Neural progenitor cell (in vitro differentiated cells): ENCODE measurements at regions not wholly inside any gene's neighbourhood (a gene's known extent, or its start where the extent isn't known, plus 50 kb on each side); places are given as distances from the start of the nearest gene placed in this dataset.

Experiments
- DNase-seq: peaks from one replicate; pipeline ENCODE4 v3.0.0-alpha.2; 2016; ENCODE audit warnings: low spot score
- H2AFZ ChIP-seq: fragments of 200-600 bp; sonication (generic); replicated peaks from 2 replicates; pipeline ENCODE4 v1.6.1; 2016; ENCODE audit warnings: antibody characterized with exemption
- H3F3A ChIP-seq: fragments of 200-600 bp; sonication (generic); 2 replicates; pipeline ENCODE4 v1.6.1; 2016; ENCODE audit warnings: antibody characterized with exemption, low read depth
- H3K27ac ChIP-seq: fragments of 200-600 bp; sonication (generic); 2 replicates; pipeline ENCODE4 v1.5.1; 2016; ENCODE audit warnings: mild to moderate bottlenecking
- H3K27me3 ChIP-seq: fragments of 200-600 bp; sonication (generic); 2 replicates; pipeline ENCODE4 v1.6.1; 2016; ENCODE audit warnings: mild to moderate bottlenecking, moderate library complexity
- H3K36me3 ChIP-seq: fragments of 200-600 bp; sonication (generic); 2 replicates; pipeline ENCODE4 v1.5.1; 2016
- H3K4me1 ChIP-seq: fragments of 200-600 bp; sonication (generic); 2 replicates; pipeline ENCODE4 v1.6.1; 2016; ENCODE audit warnings: mixed run types
- H3K4me2 ChIP-seq: fragments of 200-600 bp; sonication (generic); 2 replicates; pipeline ENCODE4 v1.6.1; 2016
- H3K4me3 ChIP-seq: fragments of 200-600 bp; sonication (generic); 2 replicates; pipeline ENCODE4 v1.5.1; 2016
- H3K79me2 ChIP-seq: fragments of 200-600 bp; sonication (generic); 2 replicates; pipeline ENCODE4 v1.6.1; 2016; ENCODE audit warnings: low read depth
- H3K9ac ChIP-seq: fragments of 200-600 bp; sonication (generic); 2 replicates; pipeline ENCODE4 v1.6.1; 2016
- H3K9me3 ChIP-seq: fragments of 200-600 bp; sonication (generic); 2 replicates; pipeline ENCODE4 v1.5.1; 2016; ENCODE audit warnings: low read depth
- H4K20me1 ChIP-seq: fragments of 200-600 bp; sonication (generic); 2 replicates; pipeline ENCODE4 v1.6.1; 2016; ENCODE audit warnings: low read depth
- H3K27ac Mint-ChIP-seq: 3 replicates; pipeline ENCODE4 v1.8.0; 2021; ENCODE audit warnings: mixed read lengths
- H3K27me3 Mint-ChIP-seq: 2 replicates; pipeline ENCODE4 v1.8.0; 2022; ENCODE audit warnings: low read depth, mild to moderate bottlenecking, inconsistent platforms, moderate library complexity, mixed read lengths; ENCODE audit not compliant: insufficient read depth
- H3K36me3 Mint-ChIP-seq: 3 replicates; pipeline ENCODE4 v1.8.0; 2021; ENCODE audit warnings: mixed read lengths
- H3K4me1 Mint-ChIP-seq: 3 replicates; pipeline ENCODE4 v1.8.0; 2021; ENCODE audit warnings: mixed read lengths
- H3K4me3 Mint-ChIP-seq: 3 replicates; pipeline ENCODE4 v1.8.0; 2021; ENCODE audit warnings: mild to moderate bottlenecking, moderate library complexity, mixed read lengths
- H3K9me3 Mint-ChIP-seq: 3 replicates; pipeline ENCODE4 v1.8.0; 2020; ENCODE audit warnings: mixed read lengths
- EZH2 ChIP-seq: fragments of 200-600 bp; sonication (generic); IDR thresholded peaks from 2 replicates; pipeline ENCODE4 v1.6.1; 2017; ENCODE audit warnings: antibody characterized with exemption, mild to moderate bottlenecking, moderate library complexity
- EZH2phosphoT487 ChIP-seq: fragments of 200-600 bp; sonication (generic); IDR thresholded peaks from 2 replicates; pipeline ENCODE4 v1.6.1; 2017; ENCODE audit warnings: antibody characterized with exemption
- TF ChIP-seq, protein P1 (sequence below): fragments of 200-600 bp; sonication (generic); IDR thresholded peaks from 2 replicates; pipeline ENCODE4 v1.5.1; 2017; ENCODE audit warnings: antibody characterized with exemption, mild to moderate bottlenecking

DNA sequence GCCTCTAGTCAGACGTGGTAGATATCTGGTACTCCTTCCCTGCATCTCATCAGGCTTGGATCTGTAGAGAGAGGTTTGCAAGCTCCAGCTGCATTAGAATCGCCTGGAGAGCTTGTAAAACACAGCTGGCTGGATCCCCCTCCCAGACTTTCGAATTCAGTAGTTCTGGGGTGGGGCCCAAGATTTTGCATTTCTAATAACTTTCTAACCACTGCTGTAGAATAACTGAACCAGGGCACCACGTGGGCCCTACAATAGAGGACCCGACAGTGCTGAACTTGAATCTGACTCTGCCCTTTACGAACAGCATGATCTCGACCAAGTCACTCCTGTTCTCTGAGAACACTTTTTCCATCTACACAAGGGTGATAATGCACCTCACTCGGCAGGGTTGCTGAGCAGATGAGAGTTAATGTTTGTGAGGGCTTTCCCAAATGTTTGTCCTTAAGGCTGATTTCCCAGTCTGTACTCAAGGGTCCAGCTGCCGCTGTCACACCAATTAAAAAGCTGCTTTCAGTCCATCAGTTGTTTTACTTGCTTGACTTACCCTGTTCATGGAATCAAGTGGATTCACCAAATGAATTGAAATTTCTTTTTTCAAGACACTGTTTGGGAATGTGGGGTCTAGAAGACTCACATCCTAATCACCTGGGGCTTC lies 86.6 kb upstream of the SLC24A4 start:
- TF ChIP-seq EZH2phosphoT487 = no peak
- TF ChIP-seq EZH2 = no peak
- TF ChIP-seq, protein P1, sequence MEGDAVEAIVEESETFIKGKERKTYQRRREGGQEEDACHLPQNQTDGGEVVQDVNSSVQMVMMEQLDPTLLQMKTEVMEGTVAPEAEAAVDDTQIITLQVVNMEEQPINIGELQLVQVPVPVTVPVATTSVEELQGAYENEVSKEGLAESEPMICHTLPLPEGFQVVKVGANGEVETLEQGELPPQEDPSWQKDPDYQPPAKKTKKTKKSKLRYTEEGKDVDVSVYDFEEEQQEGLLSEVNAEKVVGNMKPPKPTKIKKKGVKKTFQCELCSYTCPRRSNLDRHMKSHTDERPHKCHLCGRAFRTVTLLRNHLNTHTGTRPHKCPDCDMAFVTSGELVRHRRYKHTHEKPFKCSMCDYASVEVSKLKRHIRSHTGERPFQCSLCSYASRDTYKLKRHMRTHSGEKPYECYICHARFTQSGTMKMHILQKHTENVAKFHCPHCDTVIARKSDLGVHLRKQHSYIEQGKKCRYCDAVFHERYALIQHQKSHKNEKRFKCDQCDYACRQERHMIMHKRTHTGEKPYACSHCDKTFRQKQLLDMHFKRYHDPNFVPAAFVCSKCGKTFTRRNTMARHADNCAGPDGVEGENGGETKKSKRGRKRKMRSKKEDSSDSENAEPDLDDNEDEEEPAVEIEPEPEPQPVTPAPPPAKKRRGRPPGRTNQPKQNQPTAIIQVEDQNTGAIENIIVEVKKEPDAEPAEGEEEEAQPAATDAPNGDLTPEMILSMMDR = no peak
- H3K79me2 ChIP-seq = no peaks in the 10 kb centered on the region
- no peak overlapping the region for H2AFZ ChIP-seq
- H3K4me3 ChIP-seq = no peak overlapping the region
- Mint-ChIP-seq H3K9me3 (peaks cover 13% of the 10 kb centered on the region), H3K4me1 (no peaks in the 10 kb centered on the region), H3K27ac (no peak overlapping the region), H3K4me3 (no peak overlapping the region), H3K36me3 (no peaks in the 10 kb centered on the region), H3K27me3 (peaks cover 5% of the 10 kb centered on the region)
- H3K4me1 ChIP-seq = no peaks in the 10 kb centered on the region
- no peaks in the 10 kb centered on the region for H3K9me3 ChIP-seq
- no peaks in the 10 kb centered on the region for H3K36me3 ChIP-seq
- no peak overlapping the region for H3K9ac ChIP-seq
- H3K27me3 ChIP-seq = no peaks in the 10 kb centered on the region
- H3F3A ChIP-seq = no peaks in the 10 kb centered on the region
- no peaks in the 10 kb centered on the region for H4K20me1 ChIP-seq
- no peak overlapping the region for H3K4me2 ChIP-seq
- H3K27ac ChIP-seq = no peak overlapping the region
- no peak for DNase-seq

DNA sequence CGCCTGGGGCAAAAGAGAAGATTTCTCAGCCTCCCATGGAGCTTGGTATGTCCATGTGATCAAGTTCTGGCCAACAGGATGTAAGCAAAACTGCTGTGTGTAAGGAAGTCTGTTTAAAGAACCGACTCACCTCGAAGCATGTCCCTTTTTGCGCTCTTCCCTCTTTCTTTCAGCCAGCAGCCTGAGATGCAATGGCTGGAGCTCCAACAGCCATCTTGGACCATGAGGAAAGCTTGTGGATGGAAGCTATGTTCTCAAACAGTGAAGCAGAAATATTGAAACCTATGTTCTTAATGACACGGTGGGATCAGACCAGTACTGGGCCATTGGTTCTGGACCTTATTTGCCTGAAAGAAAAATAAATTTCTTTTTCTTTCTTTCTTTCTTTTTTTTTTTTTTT lies 82.3 kb upstream of the SLC24A4 start:
- no peaks in the 10 kb centered on the region for H3K79me2 ChIP-seq
- H3K27me3 ChIP-seq = no peaks in the 10 kb centered on the region
- H3K9me3 ChIP-seq = peaks cover 4% of the 10 kb centered on the region
- Mint-ChIP-seq H3K9me3 (peaks cover 32% of the 10 kb centered on the region), H3K27me3 (no peaks in the 10 kb centered on the region), H3K4me3 (no peak overlapping the region), H3K27ac (no peak overlapping the region), H3K36me3 (peaks cover 2% of the 10 kb centered on the region), H3K4me1 (no peaks in the 10 kb centered on the region)
- H3K4me3 ChIP-seq = no peak overlapping the region
- H3K4me1 ChIP-seq = no peaks in the 10 kb centered on the region
- no peak overlapping the region for H3K9ac ChIP-seq
- no peaks in the 10 kb centered on the region for H3K36me3 ChIP-seq
- no peak overlapping the region for H3K27ac ChIP-seq
- H4K20me1 ChIP-seq = no peaks in the 10 kb centered on the region
- no peaks in the 10 kb centered on the region for H3F3A ChIP-seq
- TF ChIP-seq EZH2 (no peak), EZH2phosphoT487 (no peak)
- TF ChIP-seq, protein P1 = no peak
- no peak overlapping the region for H3K4me2 ChIP-seq
- DNase-seq = no peak
- H2AFZ ChIP-seq = no peak overlapping the region

DNA sequence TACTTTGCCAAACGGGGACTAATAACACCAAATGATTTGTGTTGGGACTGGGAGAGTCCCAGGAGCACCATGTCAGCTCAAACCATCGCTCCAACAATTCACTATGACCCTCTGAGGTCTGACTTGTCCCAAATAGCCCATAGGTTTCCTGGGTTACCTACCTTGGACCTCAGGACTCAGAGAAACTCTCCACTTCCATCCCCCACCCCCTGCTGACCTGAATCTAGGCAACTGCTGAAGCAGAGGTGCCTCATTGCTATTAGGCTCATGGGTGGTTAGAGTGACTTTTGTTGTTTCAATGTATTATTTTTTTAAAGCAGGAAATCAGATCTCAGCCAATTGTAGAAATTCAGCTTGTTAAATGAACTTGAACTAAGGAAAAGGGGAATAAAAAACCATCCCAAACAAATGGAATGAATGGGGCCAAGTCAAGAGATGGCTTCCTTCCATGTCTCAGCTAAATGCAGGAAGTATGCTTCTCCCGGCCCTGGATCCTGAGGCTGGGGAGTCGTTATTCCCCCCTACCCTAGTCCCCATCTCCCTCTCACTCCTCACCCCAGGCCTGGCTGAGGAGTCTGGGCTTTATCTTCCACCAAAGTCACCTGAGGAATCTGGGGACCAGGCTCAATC lies 80.9 kb upstream of the SLC24A4 start:
- no peak for DNase-seq
- Mint-ChIP-seq H3K9me3 (peaks cover 43% of the 10 kb centered on the region), H3K4me3 (no peak overlapping the region), H3K4me1 (no peaks in the 10 kb centered on the region), H3K36me3 (peaks cover 2% of the 10 kb centered on the region), H3K27me3 (no peaks in the 10 kb centered on the region), H3K27ac (no peak overlapping the region)
- Histone ChIP-seq H3K27me3 (no peaks in the 10 kb centered on the region), H3K4me1 (no peaks in the 10 kb centered on the region), H3K27ac (no peak overlapping the region), H3K79me2 (no peaks in the 10 kb centered on the region), H3K9me3 (peaks cover 4% of the 10 kb centered on the region), H3K9ac (no peak overlapping the region), H4K20me1 (no peaks in the 10 kb centered on the region), H2AFZ (no peak overlapping the region), H3K36me3 (no peaks in the 10 kb centered on the region), H3K4me2 (no peak overlapping the region), H3K4me3 (no peak overlapping the region), H3F3A (no peaks in the 10 kb centered on the region)
- TF ChIP-seq EZH2 (no peak), EZH2phosphoT487 (no peak)
- TF ChIP-seq, protein P1 = no peak
